HepG2 (cell line): ENCODE measurements at regions not wholly inside any gene's neighbourhood (a gene's known extent, or its start where the extent isn't known, plus 50 kb on each side); places are given as distances from the start of the nearest gene placed in this dataset.

Experiments
- ATAC-seq: fragments of 200-7000 bp; cut with Tn5 transposase; 3 replicates; pipeline ENCODE4 v1.9.1; 2020; ENCODE audit warnings: mild to moderate bottlenecking, moderate library complexity
- BruUV-seq: library from RNA; stranded (reverse); fragments of 400-500 nt; replicated peaks from 2 replicates; lab custom pipeline; 2021; lab: Mats Ljungman, UMichigan
- CTCF ChIA-PET: fragments of 300-600 bp; formaldehyde crosslinking; extraction: SDS; loops from one replicate; lab custom pipeline; 2021; ENCODE audit warnings: low total read pairs, inconsistent platforms, low intra/inter-chr PET ratio; lab: Yijun Ruan, JAX
- POLR2A ChIA-PET: fragments of 350-600 bp; sonication (Branson Sonifier 250); formaldehyde crosslinking; loops from one replicate; lab custom pipeline; 2020; ENCODE audit warnings: antibody characterized with exemption, inconsistent platforms; lab: Yijun Ruan, JAX
- DNase-seq: peaks from one replicate; pipeline ENCODE4 v3.0.0-alpha.2; 2015; ENCODE audit warnings: low spot score
- FAIRE-seq: peaks from 3 replicates; lab custom pipeline; 2011; peaks lifted over from hg19 to GRCh38; lab: Jason Lieb, UNC
- H2AFZ ChIP-seq: one replicate; pipeline ENCODE4 v1.6.1; 2011; ENCODE audit warnings: low read length, inconsistent platforms
- H3K27ac ChIP-seq: fragments of 300-600 bp; 3 replicates; pipeline ENCODE4 v1.8.0; 2011; ENCODE audit warnings: mixed run types, mild to moderate bottlenecking, mixed read lengths, low read length, inconsistent platforms; ENCODE audit not compliant: insufficient read depth; ENCODE audit errors: extremely low read length
- H3K27me3 ChIP-seq, 2 experiments: fragments of 200-600 bp in 1 of 2; 2 replicates in 1 of 2; 3 replicates in 1 of 2; pipeline versions ENCODE4 v1.6.0 to v1.8.0; 2011; ENCODE audit warnings: low read length in 2 of 2, mild to moderate bottlenecking in 2 of 2, moderate library complexity in 2 of 2, inconsistent platforms in 1 of 2; ENCODE audit not compliant: insufficient read depth in 2 of 2, control insufficient read depth in 1 of 2
- H3K36me3 ChIP-seq, 2 experiments: fragments of 200-600 bp in 1 of 2; replicated peaks in 1 of 2; 2 replicates in 1 of 2; 3 replicates in 1 of 2; pipeline versions ENCODE4 v1.5.1 to v1.8.0; 2011; ENCODE audit warnings: low read length in 2 of 2, inconsistent platforms in 1 of 2; ENCODE audit not compliant: insufficient read depth in 2 of 2, control insufficient read depth in 1 of 2
- H3K4me1 ChIP-seq: 2 replicates; pipeline ENCODE4 v1.5.1; 2012; ENCODE audit warnings: low read length, inconsistent platforms; ENCODE audit not compliant: insufficient read depth
- H3K4me2 ChIP-seq: 2 replicates; pipeline ENCODE4 v1.6.0; 2011; ENCODE audit warnings: low read depth, low read length, inconsistent platforms
- H3K4me3 ChIP-seq, 3 experiments: fragments of 200-600 bp in 1 of 3; sonication (generic), shearing (Covaris generic) in 1 of 3; replicated peaks in 1 of 3; 2 replicates each; pipeline ENCODE4 v1.5.1; 2011 to 2016; ENCODE audit warnings: low read length in 3 of 3, inconsistent platforms in 2 of 3, low read depth in 2 of 3, mild to moderate bottlenecking in 2 of 3, control low read depth in 1 of 3, mixed read lengths in 1 of 3; ENCODE audit not compliant: insufficient read depth in 1 of 3
- H3K79me2 ChIP-seq: one replicate; pipeline ENCODE4 v1.6.1; 2011; ENCODE audit warnings: low read length, inconsistent platforms; ENCODE audit not compliant: insufficient read depth
- H3K9ac ChIP-seq: 2 replicates; pipeline ENCODE4 v1.6.0; 2011; ENCODE audit warnings: mild to moderate bottlenecking, low read depth, low read length, inconsistent platforms; ENCODE audit not compliant: insufficient read depth
- H3K9me3 ChIP-seq: 2 replicates; pipeline ENCODE4 v1.5.1; 2012; ENCODE audit warnings: mild to moderate bottlenecking, low read length
- H4K20me1 ChIP-seq: 2 replicates; pipeline ENCODE4 v1.6.0; 2011; ENCODE audit warnings: inconsistent platforms, mild to moderate bottlenecking, low read length, moderate library complexity; ENCODE audit not compliant: insufficient read depth
- ETS1 ChIP-seq: sonication (generic); formaldehyde crosslinking; IDR thresholded peaks from 2 replicates; pipeline ENCODE4 v1.4.0; 2020; ENCODE audit warnings: missing genetic modification reagents
- GLI4 ChIP-seq: sonication (generic); formaldehyde crosslinking; IDR thresholded peaks from 2 replicates; pipeline ENCODE4 v1.5.1; 2020; ENCODE audit warnings: missing genetic modification reagents, mild to moderate bottlenecking, moderate library complexity, borderline replicate concordance
- NR2F2 ChIP-seq: IDR thresholded peaks from 2 replicates; pipeline ENCODE4 v1.6.1; 2012; ENCODE audit warnings: low read depth, inconsistent platforms, borderline replicate concordance
- ZNF136 ChIP-seq: sonication (generic); formaldehyde crosslinking; IDR thresholded peaks from 2 replicates; pipeline ENCODE4 v1.8.1; 2022; ENCODE audit warnings: low read depth, mild to moderate bottlenecking, moderate library complexity, missing genetic modification reagents
- ZNF256 ChIP-seq: sonication (generic); formaldehyde crosslinking; conservative IDR thresholded peaks from 2 replicates; pipeline ENCODE4 v1.4.0; 2020; ENCODE audit warnings: missing genetic modification reagents
- ZNF3 ChIP-seq: IDR thresholded peaks from 2 replicates; pipeline ENCODE4 v1.7.0; 2017; ENCODE audit warnings: inconsistent platforms
- ZNF329 ChIP-seq: sonication (generic); formaldehyde crosslinking; IDR thresholded peaks from 2 replicates; pipeline ENCODE4 v1.9.0; 2021; ENCODE audit warnings: low read depth, mild to moderate bottlenecking, missing genetic modification reagents
- ZNF713 ChIP-seq: sonication (generic); formaldehyde crosslinking; IDR thresholded peaks from 2 replicates; pipeline ENCODE4 v1.4.0; 2020; ENCODE audit warnings: mild to moderate bottlenecking, missing genetic modification reagents
- ZNF781 ChIP-seq: sonication (generic); formaldehyde crosslinking; IDR thresholded peaks from 2 replicates; pipeline ENCODE4 v1.5.1; 2020; ENCODE audit warnings: borderline replicate concordance, mild to moderate bottlenecking, missing genetic modification reagents; ENCODE audit errors: not compliant biosample characterization
- WGBS: methylation state at CpG from one replicate; pipeline ENCODE4 v1.1.6; 2017; ENCODE audit warnings: low lambda C conversion rate; 5-methylcytosine and 5-hydroxymethylcytosine counted together
- in situ Hi-C: cut with HindIII; loops from 2 replicates; pipeline ENCODE4 v1.10.0; 2017; ENCODE audit warnings: low pct_unique_long_range_greater_than_20kb; ENCODE audit not compliant: extremely low pct_ligation_motif_present
- intact Hi-C: fragments of 100-400 bp; cut with micrococcal nuclease; formaldehyde crosslinking; loops from one replicate; pipeline ENCODE4 v1.10.0; 2022; ENCODE audit not compliant: unreplicated experiment

GRCh38 chr13:108083056-108083455 lies 132.3 kb downstream of the LIG4 start (continued):
- TF ChIP-seq ETS1 (CRISPR knock-in tag) (no peak), ZNF329 (CRISPR knock-in tag) (no peak), ZNF256 (CRISPR knock-in tag) (no peak), ZNF136 (no peak)

- no TSS peak for BruUV-seq
- TF ChIP-seq ZNF713 (no peak), ZNF781 (no peak), NR2F2 (no peak), ZNF3 (CRISPR knock-in tag) (no peak), GLI4 (CRISPR knock-in tag) (no peak)
- TF ChIP-seq, all 625 proteins: peak for 0
- no peaks in the 10 kb centered on the region for H3K27me3 ChIP-seq
- no peak overlapping the region for H3K4me2 ChIP-seq
- ATAC-seq, result no peak
- no peak for FAIRE-seq
- H3K27ac ChIP-seq, result no peak overlapping the region
- H3K4me1 ChIP-seq, result no peaks in the 10 kb centered on the region
- no peak for DNase-seq
- H4K20me1 ChIP-seq, result no peaks in the 10 kb centered on the region
- no peak overlapping the region for H2AFZ ChIP-seq
- H3K79me2 ChIP-seq, result no peaks in the 10 kb centered on the region
- intact Hi-C loops, result no loop called here
- H3K36me3 ChIP-seq, result no peaks in the 10 kb centered on the region
- CTCF ChIA-PET, result no interaction called here
- POLR2A ChIA-PET, result interaction anchor here (0.6 kb wide), 1 partner anchor 747 kb away, joined by 3 read pairs; no protein-coding TSS in a partner anchor
- H3K9ac ChIP-seq, result no peak overlapping the region
- H3K9me3 ChIP-seq, result peaks cover 15% of the 10 kb centered on the region; the same call in 1 of the 2 replicates
- 24% methylated on average over 4 of the region's 4 CpGs for WGBS
- in situ Hi-C loops, result no loop called here
- no peak overlapping the region for H3K4me3 ChIP-seq
Measured at GRCh38 chr13:108082481-108082880, 132.9 kb downstream of the LIG4 start.
